Fibroblast of villous mesenchyme (primary cell): ENCODE measurements at regions not wholly inside any gene's neighbourhood (a gene's known extent, or its start where the extent isn't known, plus 50 kb on each side); places are given as distances from the start of the nearest gene placed in this dataset.

ENCODE experiments used
- DNase-seq: peaks from one replicate; pipeline ENCODE4 v3.0.0-alpha.2; 2010; ENCODE audit warnings: low read depth
- H3K4me3 ChIP-seq: 2 replicates; pipeline ENCODE4 v1.5.1; 2011; ENCODE audit warnings: low read depth, mild to moderate bottlenecking, low read length
- TF ChIP-seq, protein P1 (sequence below): IDR thresholded peaks from 2 replicates; pipeline ENCODE4 v1.5.1; 2012; ENCODE audit warnings: low read depth, mild to moderate bottlenecking, low read length; ENCODE audit not compliant: insufficient read depth

DNA sequence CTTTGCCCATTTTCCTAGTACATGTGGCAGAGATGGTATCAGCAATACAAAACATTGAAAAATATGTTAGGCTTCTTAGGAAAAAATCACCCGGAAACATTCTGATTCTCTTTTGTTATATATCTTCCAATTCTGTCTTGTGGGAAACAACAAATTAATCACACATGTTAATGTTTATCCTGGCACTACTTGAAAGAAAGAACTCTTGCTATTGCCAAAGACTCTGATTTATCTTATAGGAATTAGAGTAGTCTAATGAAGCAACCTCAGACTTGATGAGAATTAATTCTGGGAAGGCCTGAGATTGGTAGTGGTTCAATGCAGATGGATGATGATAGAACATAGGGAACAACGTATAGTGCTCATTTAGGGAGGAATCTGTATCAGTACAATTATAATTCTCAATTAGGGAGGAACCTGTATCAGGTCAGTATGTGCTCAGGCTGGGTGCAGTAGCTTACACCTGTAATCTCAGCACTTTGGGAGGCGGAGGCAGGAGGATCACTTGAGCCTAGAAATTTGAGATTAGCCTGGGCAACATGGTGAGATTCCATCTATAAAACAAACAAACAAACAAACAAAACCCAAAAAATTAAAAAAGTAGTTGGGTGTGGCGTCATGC is 50.7 kb downstream of the TAS2R16 start:
- H3K4me3 ChIP-seq, result no peak overlapping the region
- peak; percentile 21 for DNase-seq
- TF ChIP-seq, protein P1, sequence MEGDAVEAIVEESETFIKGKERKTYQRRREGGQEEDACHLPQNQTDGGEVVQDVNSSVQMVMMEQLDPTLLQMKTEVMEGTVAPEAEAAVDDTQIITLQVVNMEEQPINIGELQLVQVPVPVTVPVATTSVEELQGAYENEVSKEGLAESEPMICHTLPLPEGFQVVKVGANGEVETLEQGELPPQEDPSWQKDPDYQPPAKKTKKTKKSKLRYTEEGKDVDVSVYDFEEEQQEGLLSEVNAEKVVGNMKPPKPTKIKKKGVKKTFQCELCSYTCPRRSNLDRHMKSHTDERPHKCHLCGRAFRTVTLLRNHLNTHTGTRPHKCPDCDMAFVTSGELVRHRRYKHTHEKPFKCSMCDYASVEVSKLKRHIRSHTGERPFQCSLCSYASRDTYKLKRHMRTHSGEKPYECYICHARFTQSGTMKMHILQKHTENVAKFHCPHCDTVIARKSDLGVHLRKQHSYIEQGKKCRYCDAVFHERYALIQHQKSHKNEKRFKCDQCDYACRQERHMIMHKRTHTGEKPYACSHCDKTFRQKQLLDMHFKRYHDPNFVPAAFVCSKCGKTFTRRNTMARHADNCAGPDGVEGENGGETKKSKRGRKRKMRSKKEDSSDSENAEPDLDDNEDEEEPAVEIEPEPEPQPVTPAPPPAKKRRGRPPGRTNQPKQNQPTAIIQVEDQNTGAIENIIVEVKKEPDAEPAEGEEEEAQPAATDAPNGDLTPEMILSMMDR, result no peak

DNA sequence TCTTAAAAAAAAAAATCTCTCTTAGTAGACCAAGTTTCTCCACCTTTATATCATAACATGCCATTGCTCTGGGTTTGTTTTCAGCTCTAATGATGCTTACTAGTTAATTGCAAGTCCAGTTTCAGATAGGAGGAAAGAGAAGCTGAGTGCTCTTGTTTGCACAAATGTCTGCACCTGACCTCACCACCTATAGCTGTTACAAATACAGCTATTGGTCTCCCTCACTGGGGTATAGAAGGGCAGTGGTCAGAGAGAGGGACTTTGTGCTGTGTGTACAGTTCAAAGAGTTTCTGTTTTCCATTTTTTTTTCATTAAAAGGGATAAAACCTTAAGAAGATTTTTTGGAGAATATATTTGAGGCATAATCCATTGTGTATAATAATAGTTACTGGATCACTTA is 52.7 kb downstream of the TAS2R16 start:
- no peak for DNase-seq
- TF ChIP-seq, protein P1, result no peak
- H3K4me3 ChIP-seq, result no peak overlapping the region

DNA sequence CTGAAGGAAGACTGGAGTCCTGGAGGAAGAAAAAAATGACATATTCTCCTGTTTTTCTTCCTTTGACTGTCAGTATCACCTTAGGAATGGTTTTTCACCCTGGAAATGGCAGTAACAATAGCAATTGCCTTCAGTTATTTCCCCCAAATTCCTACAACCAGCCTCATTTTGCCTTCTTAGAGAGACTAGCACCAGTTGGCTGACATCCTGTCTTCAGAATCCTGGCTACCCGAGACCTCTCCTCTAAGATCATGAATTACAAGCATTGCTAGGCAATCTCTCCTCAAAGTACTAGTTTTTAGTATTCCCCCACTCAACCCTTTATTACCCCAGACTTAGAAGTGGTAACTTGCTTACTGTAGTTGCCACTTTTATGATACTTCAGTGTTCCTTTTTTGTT is 53.4 kb downstream of the TAS2R16 start:
- no peak for DNase-seq
- TF ChIP-seq, protein P1, result no peak
- H3K4me3 ChIP-seq, result no peak overlapping the region
